HG02588 (cell line): ENCODE measurements at regions not wholly inside any gene's neighbourhood (a gene's known extent, or its start where the extent isn't known, plus 50 kb on each side); places are given as distances from the start of the nearest gene placed in this dataset.

Source experiments
- ATAC-seq: cut with Tn5 transposase; IDR thresholded peaks from one replicate; pipeline ENCODE4 v1.9.1; 2021; ENCODE audit warnings: mild to moderate bottlenecking, moderate library complexity; ENCODE audit not compliant: unreplicated experiment

GRCh38 chr5:2610986-2611385 is 140.5 kb downstream of the IRX2 start:
- no peak for ATAC-seq

- no peak for ATAC-seq
These were observed 143.1 kb downstream of the IRX2 start for GRCh38 chr5:2608391-2608790.

GRCh38 chr5:2607598-2607997 is 143.9 kb downstream of the IRX2 start:
- ATAC-seq: no peak

- no peak for ATAC-seq
These were observed 148.3 kb downstream of the IRX2 start for GRCh38 chr5:2603272-2603575.

GRCh38 chr5:2602451-2603271 is 148.8 kb downstream of the IRX2 start:
- no peak for ATAC-seq

- ATAC-seq: no peak
These were observed 153.0 kb downstream of the IRX2 start for GRCh38 chr5:2598503-2598902.

GRCh38 chr5:2594701-2595100 is 156.8 kb downstream of the IRX2 start:
- no peak for ATAC-seq

- ATAC-seq: no peak
These were observed 158.7 kb downstream of the IRX2 start for GRCh38 chr5:2592766-2593165.

GRCh38 chr5:2591777-2592453 is 159.6 kb downstream of the IRX2 start:
- no peak for ATAC-seq

- ATAC-seq: no peak
These were observed 162.5 kb downstream of the IRX2 start for GRCh38 chr5:2588850-2589501.

- no peak for ATAC-seq
These were observed 164.1 kb downstream of the IRX2 start for GRCh38 chr5:2587189-2588031.

- no peak for ATAC-seq
These were observed 165.3 kb downstream of the IRX2 start for GRCh38 chr5:2586016-2586715.

GRCh38 chr5:2584579-2585269 is 166.8 kb downstream of the IRX2 start:
- ATAC-seq: no peak

GRCh38 chr5:2582507-2582906 is 169.0 kb downstream of the IRX2 start:
- ATAC-seq: no peak

GRCh38 chr5:2582106-2582505 is 169.4 kb downstream of the IRX2 start:
- ATAC-seq: no peak

GRCh38 chr5:2581418-2581817 is 170.1 kb downstream of the IRX2 start:
- no peak for ATAC-seq

GRCh38 chr5:2579126-2579525 is 172.4 kb downstream of the IRX2 start:
- no peak for ATAC-seq

- ATAC-seq: no peak
These were observed 174.0 kb downstream of the IRX2 start for GRCh38 chr5:2577312-2578036.

GRCh38 chr5:2576823-2577222 is 174.7 kb downstream of the IRX2 start:
- no peak for ATAC-seq
